ENCODE measurements at regions not wholly inside any gene's neighbourhood (a gene's known extent, or its start where the extent isn't known, plus 50 kb on each side); places are given as distances from the start of the nearest gene placed in this dataset.

GRCh38 chr16:7804635-7805195 lies 472.1 kb downstream of the RBFOX1 start:
- Mint-ChIP-seq H3K27me3 (ENCODE audit: unreplicated experiment) (no peaks in the 10 kb centered on the region), H3K4me3 (ENCODE audit: unreplicated experiment) (no peak overlapping the region), H3K27ac (ENCODE audit: unreplicated experiment) (no peak overlapping the region), H3K36me3 (ENCODE audit: unreplicated experiment) (no peaks in the 10 kb centered on the region), H3K9me3 (ENCODE audit: unreplicated experiment) (peaks cover 5% of the 10 kb centered on the region), H3K4me1 (ENCODE audit: low read depth, unreplicated experiment) (no peaks in the 10 kb centered on the region)
- no peak for DNase-seq
- TF ChIP-seq CTCF (IDR thresholded peaks at IDR 0.05; ENCODE audit: partially characterized antibody, unreplicated experiment), result no peak

GRCh38 chr16:7792346-7792745 lies 459.7 kb downstream of the RBFOX1 start:
- no peak for TF ChIP-seq CTCF (IDR thresholded peaks at IDR 0.05; ENCODE audit: partially characterized antibody, unreplicated experiment)
- H3K27me3 Mint-ChIP-seq (ENCODE audit: unreplicated experiment), result no peaks in the 10 kb centered on the region
- H3K9me3 Mint-ChIP-seq (ENCODE audit: unreplicated experiment), result peaks cover 2% of the 10 kb centered on the region
- no peak for DNase-seq
- no peak overlapping the region for H3K27ac Mint-ChIP-seq (ENCODE audit: unreplicated experiment)
- H3K36me3 Mint-ChIP-seq (ENCODE audit: unreplicated experiment), result no peaks in the 10 kb centered on the region
- no peaks in the 10 kb centered on the region for H3K4me1 Mint-ChIP-seq (ENCODE audit: low read depth, unreplicated experiment)
- H3K4me3 Mint-ChIP-seq (ENCODE audit: unreplicated experiment), result no peak overlapping the region

- Mint-ChIP-seq H3K4me3 (ENCODE audit: unreplicated experiment) (no peak overlapping the region), H3K27ac (ENCODE audit: unreplicated experiment) (no peak overlapping the region), H3K36me3 (ENCODE audit: unreplicated experiment) (no peaks in the 10 kb centered on the region), H3K4me1 (ENCODE audit: low read depth, unreplicated experiment) (no peaks in the 10 kb centered on the region), H3K9me3 (ENCODE audit: unreplicated experiment) (peaks cover 2% of the 10 kb centered on the region), H3K27me3 (ENCODE audit: unreplicated experiment) (no peaks in the 10 kb centered on the region)
- no peak for DNase-seq
- TF ChIP-seq CTCF (IDR thresholded peaks at IDR 0.05; ENCODE audit: partially characterized antibody, unreplicated experiment), result no peak
Measured at GRCh38 chr16:7791028-7791590, 458.5 kb downstream of the RBFOX1 start.

GRCh38 chr16:7775072-7775488 lies 442.4 kb downstream of the RBFOX1 start:
- Mint-ChIP-seq H3K36me3 (ENCODE audit: unreplicated experiment) (no peaks in the 10 kb centered on the region), H3K4me3 (ENCODE audit: unreplicated experiment) (no peak overlapping the region), H3K27ac (ENCODE audit: unreplicated experiment) (no peak overlapping the region)

More at GRCh38 chr16:7775072-7775488, 442.4 kb downstream of the RBFOX1 start:
- DNase-seq, result no peak
- no peak for TF ChIP-seq CTCF (IDR thresholded peaks at IDR 0.05; ENCODE audit: partially characterized antibody, unreplicated experiment)
- Mint-ChIP-seq H3K27me3 (ENCODE audit: unreplicated experiment) (peaks cover 2% of the 10 kb centered on the region), H3K4me1 (ENCODE audit: low read depth, unreplicated experiment) (no peaks in the 10 kb centered on the region), H3K9me3 (ENCODE audit: unreplicated experiment) (peaks cover 5% of the 10 kb centered on the region)

Measured in glutamatergic neuron (in vitro differentiated cells).